ENCODE measurements at regions not wholly inside any gene's neighbourhood (a gene's known extent, or its start where the extent isn't known, plus 50 kb on each side); places are given as distances from the start of the nearest gene placed in this dataset.

GRCh38 chr9:82273121-82273520 is 284.5 kb downstream of the SPATA31D1 start:
- peak in 1 of 2 donors; percentile 38 for DNase-seq (ENCODE audit: low read depth in 2 of 2)
- no peak for TF ChIP-seq CTCF (IDR thresholded peaks at IDR 0.05; ENCODE audit: low read depth, low read length)
- H3K4me3 ChIP-seq (replicated peaks in 1 of 2; ENCODE audit: low read depth in 2 of 2, low read length in 2 of 2): no peak overlapping the region

DNA sequence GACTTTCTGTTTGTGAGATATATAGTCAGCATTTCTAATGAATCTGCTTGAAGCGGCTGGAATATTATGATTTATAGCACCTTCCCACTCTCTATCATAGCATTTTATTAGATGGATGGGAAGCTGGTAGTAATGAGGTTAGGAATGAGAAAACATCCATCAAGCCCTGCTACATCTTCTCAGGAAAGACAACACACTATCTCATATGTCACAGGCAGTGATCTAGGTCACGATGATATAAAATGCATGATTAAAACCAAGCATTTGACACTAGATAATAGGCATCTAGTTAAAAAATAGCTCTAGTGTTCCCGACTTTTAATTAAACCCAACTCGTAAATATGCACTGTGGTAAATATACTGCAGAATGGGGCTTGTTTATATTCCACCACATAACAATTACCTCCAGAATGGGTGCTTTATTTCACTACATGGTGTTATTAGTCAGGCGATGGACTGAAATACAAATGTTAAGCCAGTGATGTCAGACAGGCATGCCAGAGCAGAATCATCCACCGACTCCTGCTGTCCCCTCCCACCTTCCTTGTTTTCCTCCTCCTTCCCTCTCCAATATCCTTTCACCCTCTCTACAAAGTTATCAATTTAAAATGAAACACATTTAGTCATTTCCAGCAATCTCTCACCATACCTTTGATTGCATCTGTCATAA is 286.8 kb downstream of the SPATA31D1 start:
- H3K4me3 ChIP-seq (replicated peaks in 1 of 2; ENCODE audit: low read depth in 2 of 2, low read length in 2 of 2): no peak overlapping the region
- no peak for TF ChIP-seq CTCF (IDR thresholded peaks at IDR 0.05; ENCODE audit: low read depth, low read length)
- no peak for DNase-seq (ENCODE audit: low read depth in 2 of 2)

GRCh38 chr9:82281066-82281465 is 292.5 kb downstream of the SPATA31D1 start:
- no peak for TF ChIP-seq CTCF (IDR thresholded peaks at IDR 0.05; ENCODE audit: low read depth, low read length)
- H3K4me3 ChIP-seq (replicated peaks in 1 of 2; ENCODE audit: low read depth in 2 of 2, low read length in 2 of 2): no peak overlapping the region
- DNase-seq (ENCODE audit: low read depth in 2 of 2): no peak

DNA sequence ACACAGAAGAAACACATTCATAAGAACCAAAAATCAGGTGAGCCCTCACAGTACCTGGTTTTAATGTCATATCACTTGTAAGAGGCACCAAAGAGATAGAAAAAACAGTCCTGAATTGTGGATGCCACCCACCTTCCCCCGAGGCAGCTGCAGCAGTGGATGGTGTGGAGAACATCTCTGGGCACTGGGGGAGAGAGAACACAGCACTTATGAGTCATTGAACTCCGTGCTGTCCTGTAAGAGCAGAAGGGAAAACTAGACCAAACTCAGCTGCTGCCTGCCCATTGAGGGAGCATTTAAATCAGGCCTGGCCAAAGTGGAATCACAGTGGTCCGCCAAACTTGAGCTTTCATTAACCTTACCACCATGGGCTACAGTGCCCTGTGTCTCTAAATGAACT is 296.2 kb downstream of the SPATA31D1 start:
- no peak for TF ChIP-seq CTCF (IDR thresholded peaks at IDR 0.05; ENCODE audit: low read depth, low read length)
- peak in 1 of 2 donors; percentile 7 for DNase-seq (ENCODE audit: low read depth in 2 of 2)
- no peak overlapping the region for H3K4me3 ChIP-seq (replicated peaks in 1 of 2; ENCODE audit: low read depth in 2 of 2, low read length in 2 of 2)

- TF ChIP-seq CTCF (IDR thresholded peaks at IDR 0.05; ENCODE audit: low read depth, low read length): no peak
- no peak overlapping the region for H3K4me3 ChIP-seq (replicated peaks in 1 of 2; ENCODE audit: low read depth in 2 of 2, low read length in 2 of 2)
- DNase-seq (ENCODE audit: low read depth in 2 of 2): no peak
These were observed 306.6 kb downstream of the SPATA31D1 start for GRCh38 chr9:82295181-82295580.

GRCh38 chr9:82299870-82300269 is 311.3 kb downstream of the SPATA31D1 start:
- H3K4me3 ChIP-seq (replicated peaks in 1 of 2; ENCODE audit: low read depth in 2 of 2, low read length in 2 of 2): no peak overlapping the region
- no peak for TF ChIP-seq CTCF (IDR thresholded peaks at IDR 0.05; ENCODE audit: low read depth, low read length)
- DNase-seq (ENCODE audit: low read depth in 2 of 2): no peak

All from cardiac fibroblast (primary cell).